ENCODE measurements at regions not wholly inside any gene's neighbourhood (a gene's known extent, or its start where the extent isn't known, plus 50 kb on each side); places are given as distances from the start of the nearest gene placed in this dataset.

DNA sequence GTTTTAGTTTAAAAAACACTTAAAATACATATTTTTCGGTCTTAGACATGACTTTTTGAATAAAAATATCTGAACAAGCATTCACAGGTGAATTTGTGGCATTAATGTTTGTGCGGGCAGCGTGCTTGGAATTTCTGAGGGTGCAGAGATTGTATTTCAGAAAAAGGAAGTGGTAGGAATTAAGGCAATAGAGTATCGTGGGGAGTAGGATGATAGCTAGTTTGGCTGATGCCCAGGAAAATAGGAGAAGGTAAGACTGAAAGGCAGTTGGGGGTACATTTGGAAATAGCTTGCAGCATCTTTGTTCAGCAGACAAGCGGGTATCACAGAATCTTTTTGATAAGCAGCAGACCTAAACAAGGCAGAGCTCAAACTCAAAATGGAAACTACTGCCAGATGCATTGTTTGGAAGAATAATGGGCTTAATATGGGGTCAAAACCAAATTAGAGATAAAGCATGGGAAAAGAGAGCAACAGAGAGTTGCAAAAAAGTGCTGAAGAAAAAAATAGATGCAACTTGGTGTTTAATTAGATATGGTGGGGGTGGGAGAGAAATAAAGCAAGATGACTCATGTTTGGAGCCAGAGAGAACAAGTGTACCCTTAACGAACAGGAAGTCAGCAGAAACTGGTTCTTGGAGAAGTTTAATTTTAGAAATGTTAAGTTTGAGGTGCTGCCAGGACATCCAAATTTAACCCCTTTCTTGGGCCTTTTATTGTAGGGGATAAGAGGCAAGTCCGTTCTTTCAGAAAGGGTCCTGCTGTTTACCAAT, 85.7 kb upstream of the ARRDC3 start:
- TF ChIP-seq, protein P1, sequence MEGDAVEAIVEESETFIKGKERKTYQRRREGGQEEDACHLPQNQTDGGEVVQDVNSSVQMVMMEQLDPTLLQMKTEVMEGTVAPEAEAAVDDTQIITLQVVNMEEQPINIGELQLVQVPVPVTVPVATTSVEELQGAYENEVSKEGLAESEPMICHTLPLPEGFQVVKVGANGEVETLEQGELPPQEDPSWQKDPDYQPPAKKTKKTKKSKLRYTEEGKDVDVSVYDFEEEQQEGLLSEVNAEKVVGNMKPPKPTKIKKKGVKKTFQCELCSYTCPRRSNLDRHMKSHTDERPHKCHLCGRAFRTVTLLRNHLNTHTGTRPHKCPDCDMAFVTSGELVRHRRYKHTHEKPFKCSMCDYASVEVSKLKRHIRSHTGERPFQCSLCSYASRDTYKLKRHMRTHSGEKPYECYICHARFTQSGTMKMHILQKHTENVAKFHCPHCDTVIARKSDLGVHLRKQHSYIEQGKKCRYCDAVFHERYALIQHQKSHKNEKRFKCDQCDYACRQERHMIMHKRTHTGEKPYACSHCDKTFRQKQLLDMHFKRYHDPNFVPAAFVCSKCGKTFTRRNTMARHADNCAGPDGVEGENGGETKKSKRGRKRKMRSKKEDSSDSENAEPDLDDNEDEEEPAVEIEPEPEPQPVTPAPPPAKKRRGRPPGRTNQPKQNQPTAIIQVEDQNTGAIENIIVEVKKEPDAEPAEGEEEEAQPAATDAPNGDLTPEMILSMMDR (IDR thresholded peaks at IDR 0.05): no peak
- no peak for TF ChIP-seq POLR2A (IDR thresholded peaks at IDR 0.05)
